H9 (cell line): ENCODE measurements at regions not wholly inside any gene's neighbourhood (a gene's known extent, or its start where the extent isn't known, plus 50 kb on each side); places are given as distances from the start of the nearest gene placed in this dataset.

ENCODE experiments used
- DNase-seq: peaks from one replicate; pipeline ENCODE4 v3.0.0-alpha.2; 2017
- H2AFZ ChIP-seq: one replicate; pipeline ENCODE4 v1.6.1; 2013; ENCODE audit warnings: mild to moderate bottlenecking, low read length, control low read depth, moderate library complexity
- H2AK5ac ChIP-seq: 2 replicates; pipeline ENCODE4 v1.6.1; 2013; ENCODE audit warnings: low read length, control low read depth, mixed read lengths; ENCODE audit not compliant: insufficient read length
- H2BK120ac ChIP-seq: one replicate; pipeline ENCODE4 v1.6.1; 2013; ENCODE audit warnings: low read depth, mild to moderate bottlenecking, low read length, control low read depth, inconsistent platforms; ENCODE audit not compliant: poor library complexity, severe bottlenecking
- H2BK12ac ChIP-seq: 2 replicates; pipeline ENCODE4 v1.6.1; 2013; ENCODE audit warnings: low read length, control low read depth, mixed read lengths, low read depth; ENCODE audit not compliant: insufficient read length
- H2BK15ac ChIP-seq: 2 replicates; pipeline ENCODE4 v1.6.1; 2013; ENCODE audit warnings: low read depth, low read length, control low read depth
- H2BK20ac ChIP-seq: one replicate; pipeline ENCODE4 v1.6.1; 2013; ENCODE audit warnings: low read depth, mild to moderate bottlenecking, low read length, control low read depth, inconsistent platforms; ENCODE audit not compliant: poor library complexity, severe bottlenecking
- H2BK5ac ChIP-seq: 2 replicates; pipeline ENCODE4 v1.6.1; 2013; ENCODE audit warnings: low read length, control low read depth, mixed read lengths; ENCODE audit not compliant: insufficient read length
- H3K14ac ChIP-seq: 2 replicates; pipeline ENCODE4 v1.6.1; 2013; ENCODE audit warnings: low read length, control low read depth; ENCODE audit not compliant: insufficient read depth
- H3K18ac ChIP-seq: 2 replicates; pipeline ENCODE4 v1.6.1; 2013; ENCODE audit warnings: low read depth, mild to moderate bottlenecking, mixed read lengths, low read length, control low read depth; ENCODE audit not compliant: insufficient read length
- H3K23ac ChIP-seq: 2 replicates; pipeline ENCODE4 v1.6.1; 2013; ENCODE audit warnings: low read length, control low read depth, mixed read lengths, low read depth; ENCODE audit not compliant: insufficient read length
- H3K23me2 ChIP-seq: 2 replicates; pipeline ENCODE4 v1.6.1; 2013; ENCODE audit warnings: low read depth, mild to moderate bottlenecking, mixed read lengths, low read length, control low read depth; ENCODE audit not compliant: insufficient read length, poor library complexity, severe bottlenecking
- H3K27ac ChIP-seq: 2 replicates; pipeline ENCODE4 v1.5.1; 2013; ENCODE audit warnings: low read length, control low read depth, mixed read lengths, low read depth; ENCODE audit not compliant: insufficient read length
- H3K27me3 ChIP-seq: 2 replicates; pipeline ENCODE4 v1.6.1; 2013; ENCODE audit warnings: low read length, control low read depth, inconsistent platforms; ENCODE audit not compliant: insufficient read depth
- H3K4ac ChIP-seq: 2 replicates; pipeline ENCODE4 v1.6.1; 2013; ENCODE audit warnings: low read depth, mild to moderate bottlenecking, control low read depth, inconsistent platforms, low read length, moderate library complexity
- H3K4me1 ChIP-seq: 2 replicates; pipeline ENCODE4 v1.6.1; 2013; ENCODE audit warnings: low read length, control low read depth, inconsistent platforms; ENCODE audit not compliant: insufficient read depth
- H3K4me2 ChIP-seq: 2 replicates; pipeline ENCODE4 v1.6.1; 2013; ENCODE audit warnings: low read length, control low read depth, mixed read lengths; ENCODE audit not compliant: insufficient read length, insufficient read depth
- H3K56ac ChIP-seq: 2 replicates; pipeline ENCODE4 v1.6.1; 2013; ENCODE audit warnings: low read depth, mild to moderate bottlenecking, mixed read lengths, low read length, control low read depth; ENCODE audit not compliant: insufficient read length
- H3K79me1 ChIP-seq: 2 replicates; pipeline ENCODE4 v1.6.1; 2013; ENCODE audit warnings: low read depth, mild to moderate bottlenecking, moderate library complexity, low read length, control low read depth, inconsistent platforms; ENCODE audit not compliant: insufficient read depth, poor library complexity, severe bottlenecking
- H3K79me2 ChIP-seq: 2 replicates; pipeline ENCODE4 v1.6.1; 2013; ENCODE audit warnings: low read length, control low read depth, inconsistent platforms; ENCODE audit not compliant: insufficient read depth
- H3K9ac ChIP-seq: 2 replicates; pipeline ENCODE4 v1.6.1; 2013; ENCODE audit warnings: low read length, control low read depth, mixed read lengths; ENCODE audit not compliant: insufficient read length; ENCODE audit errors: extremely low read depth
- H3K9me3 ChIP-seq: one replicate; pipeline ENCODE4 v1.6.1; 2013; ENCODE audit warnings: low read depth, low read length, inconsistent platforms; ENCODE audit not compliant: control insufficient read depth
- H3T11ph ChIP-seq: one replicate; pipeline ENCODE4 v1.6.1; 2013; ENCODE audit warnings: mild to moderate bottlenecking, low read length, control low read depth, inconsistent platforms
- H4K20me1 ChIP-seq: one replicate; pipeline ENCODE4 v1.6.1; 2013; ENCODE audit not compliant: control insufficient read depth, insufficient read length, insufficient read depth
- H4K5ac ChIP-seq: 2 replicates; pipeline ENCODE4 v1.6.1; 2013; ENCODE audit warnings: low read depth, mild to moderate bottlenecking, mixed read lengths, low read length, control low read depth; ENCODE audit not compliant: insufficient read length
- H4K8ac ChIP-seq: replicated peaks from 2 replicates; pipeline ENCODE4 v1.6.1; 2013; ENCODE audit warnings: low read length, control low read depth, mixed read lengths, low read depth; ENCODE audit not compliant: insufficient read length
- H4K91ac ChIP-seq: 2 replicates; pipeline ENCODE4 v1.6.1; 2013; ENCODE audit warnings: low read depth, mild to moderate bottlenecking, moderate library complexity, mixed read lengths, low read length, control low read depth; ENCODE audit not compliant: insufficient read length
- H3K27ac Mint-ChIP-seq, 3 experiments: 2 replicates in 2 of 3; 3 replicates in 1 of 3; pipeline ENCODE4 v1.8.0; 2020 to 2021; ENCODE audit warnings: mixed read lengths in 3 of 3, mild to moderate bottlenecking in 1 of 3, moderate library complexity in 1 of 3
- H3K27me3 Mint-ChIP-seq: 2 replicates; pipeline ENCODE4 v1.8.0; 2021; ENCODE audit warnings: low read depth, mild to moderate bottlenecking, moderate library complexity, mixed read lengths
- H3K36me3 Mint-ChIP-seq, 3 experiments: 2 replicates in 2 of 3; 3 replicates in 1 of 3; pipeline ENCODE4 v1.8.0; 2020 to 2021; ENCODE audit warnings: low read depth in 3 of 3, mixed read lengths in 3 of 3; ENCODE audit not compliant: insufficient read depth in 1 of 3
- H3K4me1 Mint-ChIP-seq, 2 experiments: 2 replicates each; pipeline ENCODE4 v1.8.0; 2020; ENCODE audit warnings: mixed read lengths in 2 of 2
- H3K4me3 Mint-ChIP-seq, 2 experiments: 2 replicates in 1 of 2; 3 replicates in 1 of 2; pipeline ENCODE4 v1.8.0; 2020 to 2021; ENCODE audit warnings: mild to moderate bottlenecking in 2 of 2, mixed read lengths in 2 of 2, moderate library complexity in 1 of 2
- H3K9me3 Mint-ChIP-seq, 2 experiments: 2 replicates in 1 of 2; 3 replicates in 1 of 2; pipeline ENCODE4 v1.8.0; 2020; ENCODE audit warnings: mild to moderate bottlenecking in 2 of 2, mixed read lengths in 2 of 2, moderate library complexity in 1 of 2
- WGBS: extraction: QIAGEN DNeasy Blood & Tissue Kit; methylation state at CpG from one replicate; pipeline ENCODE4 v1.1.7; 2013; ENCODE audit warnings: missing lambda C conversion rate, low lambda C conversion rate, mixed read lengths; ENCODE audit not compliant: insufficient read length; ENCODE audit errors: extremely low coverage; 5-methylcytosine and 5-hydroxymethylcytosine counted together
- TF ChIP-seq, protein P1 (sequence below): fragments of 200-600 bp; sonication (generic); conservative IDR thresholded peaks from 3 replicates; pipeline ENCODE4 v1.8.0; 2021; ENCODE audit warnings: antibody characterized with exemption, mild to moderate bottlenecking

- peak; percentile 5 for DNase-seq
- H3K27ac ChIP-seq, result no peak overlapping the region
- H4K91ac ChIP-seq, result no peak overlapping the region
- no peaks in the 10 kb centered on the region for H3K27me3 ChIP-seq
- H3K4me1 Mint-ChIP-seq, result peaks cover 23 to 29% of the 10 kb centered on the region in 2 experiments
- H3K4ac ChIP-seq, result no peak overlapping the region
- no peak overlapping the region for H2BK15ac ChIP-seq
- no peaks in the 10 kb centered on the region for H3K79me2 ChIP-seq
- no peak overlapping the region for H3K14ac ChIP-seq
- no peak overlapping the region for H4K8ac ChIP-seq
- H3K9me3 ChIP-seq, result no peaks in the 10 kb centered on the region
- no peaks in the 10 kb centered on the region for H3K4me1 ChIP-seq
- no peak overlapping the region for H2BK20ac ChIP-seq
- no peaks in the 10 kb centered on the region for H3K79me1 ChIP-seq
- H3K27me3 Mint-ChIP-seq, result peaks cover 11% of the 10 kb centered on the region
- no peak overlapping the region for H2BK5ac ChIP-seq
- no peak overlapping the region for H3K4me3 Mint-ChIP-seq
- no peak overlapping the region for H3K27ac Mint-ChIP-seq
- no peak overlapping the region for H3K23ac ChIP-seq
- H3K9ac ChIP-seq, result no peak overlapping the region
- H3K18ac ChIP-seq, result no peak overlapping the region
- H4K20me1 ChIP-seq, result no peaks in the 10 kb centered on the region
- H3K23me2 ChIP-seq, result no peaks in the 10 kb centered on the region
- no peak overlapping the region for H3K4me2 ChIP-seq
- no peak overlapping the region for H2BK12ac ChIP-seq
- H3T11ph ChIP-seq, result no peak overlapping the region
- H2AK5ac ChIP-seq, result no peak overlapping the region
- no peak overlapping the region for H2AFZ ChIP-seq
- no peaks in the 10 kb centered on the region; a peak in 1 of 5 replicates for H3K9me3 Mint-ChIP-seq
- H4K5ac ChIP-seq, result no peak overlapping the region
- no peaks in the 10 kb centered on the region for H3K36me3 Mint-ChIP-seq
- no CpG with 5 or more reads among the region's 1 CpG for WGBS
- no peak overlapping the region for H3K56ac ChIP-seq
- TF ChIP-seq, protein P1, sequence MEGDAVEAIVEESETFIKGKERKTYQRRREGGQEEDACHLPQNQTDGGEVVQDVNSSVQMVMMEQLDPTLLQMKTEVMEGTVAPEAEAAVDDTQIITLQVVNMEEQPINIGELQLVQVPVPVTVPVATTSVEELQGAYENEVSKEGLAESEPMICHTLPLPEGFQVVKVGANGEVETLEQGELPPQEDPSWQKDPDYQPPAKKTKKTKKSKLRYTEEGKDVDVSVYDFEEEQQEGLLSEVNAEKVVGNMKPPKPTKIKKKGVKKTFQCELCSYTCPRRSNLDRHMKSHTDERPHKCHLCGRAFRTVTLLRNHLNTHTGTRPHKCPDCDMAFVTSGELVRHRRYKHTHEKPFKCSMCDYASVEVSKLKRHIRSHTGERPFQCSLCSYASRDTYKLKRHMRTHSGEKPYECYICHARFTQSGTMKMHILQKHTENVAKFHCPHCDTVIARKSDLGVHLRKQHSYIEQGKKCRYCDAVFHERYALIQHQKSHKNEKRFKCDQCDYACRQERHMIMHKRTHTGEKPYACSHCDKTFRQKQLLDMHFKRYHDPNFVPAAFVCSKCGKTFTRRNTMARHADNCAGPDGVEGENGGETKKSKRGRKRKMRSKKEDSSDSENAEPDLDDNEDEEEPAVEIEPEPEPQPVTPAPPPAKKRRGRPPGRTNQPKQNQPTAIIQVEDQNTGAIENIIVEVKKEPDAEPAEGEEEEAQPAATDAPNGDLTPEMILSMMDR, result no peak
- H2BK120ac ChIP-seq, result no peak overlapping the region
Observed at GRCh38 chr1:14100444-14100843, 400.5 kb downstream of the PRDM2 start.
